Glutamatergic neuron (in vitro differentiated cells): ENCODE measurements at regions not wholly inside any gene's neighbourhood (a gene's known extent, or its start where the extent isn't known, plus 50 kb on each side); places are given as distances from the start of the nearest gene placed in this dataset.
"Not testable (repeated sequence)": the region's sequence is repeated elsewhere in the genome, so short reads cannot be mapped to it uniquely, and the experiment has no call there.

ENCODE experiments used
- DNase-seq: peaks from one replicate; pipeline ENCODE4 v3.0.0; 2022
- H3K27ac Mint-ChIP-seq: one replicate; pipeline ENCODE4 v1.8.0; 2020; ENCODE audit warnings: mild to moderate bottlenecking, mixed read lengths, inconsistent platforms; ENCODE audit not compliant: unreplicated experiment
- H3K27me3 Mint-ChIP-seq: one replicate; pipeline ENCODE4 v1.8.0; 2020; ENCODE audit warnings: mild to moderate bottlenecking, moderate library complexity, mixed read lengths, inconsistent platforms; ENCODE audit not compliant: unreplicated experiment
- H3K36me3 Mint-ChIP-seq: one replicate; pipeline ENCODE4 v1.8.0; 2020; ENCODE audit warnings: mild to moderate bottlenecking, mixed read lengths, inconsistent platforms; ENCODE audit not compliant: unreplicated experiment
- H3K4me1 Mint-ChIP-seq: one replicate; pipeline ENCODE4 v1.8.0; 2020; ENCODE audit warnings: mild to moderate bottlenecking, low read depth, mixed read lengths, inconsistent platforms; ENCODE audit not compliant: unreplicated experiment
- H3K4me3 Mint-ChIP-seq: one replicate; pipeline ENCODE4 v1.8.0; 2020; ENCODE audit warnings: mild to moderate bottlenecking, mixed read lengths, inconsistent platforms; ENCODE audit not compliant: unreplicated experiment
- H3K9me3 Mint-ChIP-seq: one replicate; pipeline ENCODE4 v1.8.0; 2020; ENCODE audit warnings: mild to moderate bottlenecking, moderate library complexity, mixed read lengths, inconsistent platforms; ENCODE audit not compliant: unreplicated experiment
- CTCF ChIP-seq: fragments of 200-600 bp; sonication (generic); IDR thresholded peaks from one replicate; pipeline ENCODE4 v1.5.0; 2021; ENCODE audit not compliant: partially characterized antibody, unreplicated experiment

GRCh38 chr13:46491641-46492040 is 61.3 kb upstream of the LRCH1 start:
- Mint-ChIP-seq H3K27ac (no peak overlapping the region), H3K27me3 (no peaks in the 10 kb centered on the region), H3K4me3 (no peak overlapping the region)

GRCh38 chr13:46490713-46491112 is 62.3 kb upstream of the LRCH1 start:
- not testable (repeated sequence) for H3K27me3 Mint-ChIP-seq, H3K4me3 Mint-ChIP-seq, DNase-seq, H3K36me3 Mint-ChIP-seq, H3K9me3 Mint-ChIP-seq, H3K4me1 Mint-ChIP-seq, H3K27ac Mint-ChIP-seq

More at GRCh38 chr13:46491641-46492040, 61.3 kb upstream of the LRCH1 start:
- H3K9me3 Mint-ChIP-seq: peaks cover 3% of the 10 kb centered on the region
- peaks cover under 1% of the 10 kb centered on the region for H3K36me3 Mint-ChIP-seq
- TF ChIP-seq CTCF: no peak
- no peaks in the 10 kb centered on the region for H3K4me1 Mint-ChIP-seq
- no peak for DNase-seq

- no peaks in the 10 kb centered on the region for H3K4me1 Mint-ChIP-seq
- H3K9me3 Mint-ChIP-seq: peaks cover 3% of the 10 kb centered on the region
- H3K36me3 Mint-ChIP-seq: peaks cover 6% of the 10 kb centered on the region
- no peak for TF ChIP-seq CTCF
- H3K27ac Mint-ChIP-seq: no peak overlapping the region
- H3K4me3 Mint-ChIP-seq: no peak overlapping the region
- no peak for DNase-seq
- H3K27me3 Mint-ChIP-seq: no peaks in the 10 kb centered on the region
These were observed 62.8 kb upstream of the LRCH1 start for GRCh38 chr13:46490129-46490528.

GRCh38 chr13:46489586-46490023 is 63.4 kb upstream of the LRCH1 start:
- Mint-ChIP-seq H3K4me1 (no peaks in the 10 kb centered on the region), H3K27me3 (no peaks in the 10 kb centered on the region), H3K27ac (no peak overlapping the region), H3K4me3 (no peak overlapping the region), H3K36me3 (peaks cover 8% of the 10 kb centered on the region), H3K9me3 (peaks cover 3% of the 10 kb centered on the region)
- DNase-seq: no peak
- TF ChIP-seq CTCF: no peak

GRCh38 chr13:46487748-46488147 is 65.2 kb upstream of the LRCH1 start:
- Mint-ChIP-seq H3K4me1 (no peaks in the 10 kb centered on the region), H3K36me3 (peaks cover 23% of the 10 kb centered on the region), H3K27me3 (no peaks in the 10 kb centered on the region), H3K4me3 (no peak overlapping the region), H3K9me3 (peaks cover 6% of the 10 kb centered on the region), H3K27ac (no peak overlapping the region)
- no peak for DNase-seq
- no peak for TF ChIP-seq CTCF

- no peak overlapping the region for H3K27ac Mint-ChIP-seq
- peaks cover under 1% of the 10 kb centered on the region for H3K27me3 Mint-ChIP-seq
- TF ChIP-seq CTCF: no peak
- peaks cover 31% of the 10 kb centered on the region for H3K36me3 Mint-ChIP-seq
- H3K4me1 Mint-ChIP-seq: no peaks in the 10 kb centered on the region
- H3K9me3 Mint-ChIP-seq: peaks cover 6% of the 10 kb centered on the region
- DNase-seq: no peak
- H3K4me3 Mint-ChIP-seq: no peak overlapping the region
These were observed 66.7 kb upstream of the LRCH1 start for GRCh38 chr13:46486270-46486669.
